Umbilical cord (tissue), 1 donor: ENCODE measurements at regions not wholly inside any gene's neighbourhood (a gene's known extent, or its start where the extent isn't known, plus 50 kb on each side); places are given as distances from the start of the nearest gene placed in this dataset.

Experiments
- DNase-seq: peaks from one replicate; pipeline ENCODE4 v3.0.0-alpha.2; 2015; ENCODE audit warnings: low spot score

DNA sequence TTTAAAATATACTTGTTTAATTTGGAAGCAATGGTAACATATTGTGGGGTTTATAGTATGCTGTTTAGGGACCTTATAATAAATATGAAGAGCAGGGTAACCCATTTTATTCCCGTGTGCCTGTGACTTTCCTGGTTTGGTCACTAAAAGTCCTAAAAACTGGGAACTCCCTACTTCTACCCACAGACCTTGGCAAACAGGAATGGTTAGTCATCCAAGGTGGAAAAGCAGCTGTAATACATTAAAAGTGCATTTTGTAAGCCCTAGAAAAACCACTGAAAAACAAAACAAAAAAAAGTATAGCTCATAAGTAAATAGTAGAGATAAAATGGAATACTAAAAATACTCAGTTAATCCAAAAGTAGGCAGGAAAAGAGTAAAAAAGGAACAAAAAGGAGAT is 538.9 kb downstream of the LMO4 start:
- DNase-seq, result no peak

DNA sequence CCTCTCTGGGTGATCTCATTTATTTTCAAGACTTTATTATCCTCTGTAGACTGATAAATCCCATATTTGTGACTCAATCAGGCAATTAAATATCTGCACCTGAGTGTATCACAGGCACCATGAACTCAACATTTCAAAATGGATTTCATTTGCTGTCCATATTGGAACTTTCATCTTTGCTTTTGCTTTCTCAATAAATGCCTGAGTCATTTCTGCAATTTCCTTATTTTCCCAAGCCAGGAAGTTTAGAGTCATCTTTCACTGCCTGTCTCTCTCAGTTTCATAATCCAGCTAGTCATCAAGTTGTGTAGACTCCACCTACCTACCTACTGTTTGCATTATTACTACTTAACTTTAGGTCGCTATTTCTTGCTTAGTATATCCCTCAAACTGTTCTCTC is 540.9 kb downstream of the LMO4 start:
- DNase-seq, result no peak

DNA sequence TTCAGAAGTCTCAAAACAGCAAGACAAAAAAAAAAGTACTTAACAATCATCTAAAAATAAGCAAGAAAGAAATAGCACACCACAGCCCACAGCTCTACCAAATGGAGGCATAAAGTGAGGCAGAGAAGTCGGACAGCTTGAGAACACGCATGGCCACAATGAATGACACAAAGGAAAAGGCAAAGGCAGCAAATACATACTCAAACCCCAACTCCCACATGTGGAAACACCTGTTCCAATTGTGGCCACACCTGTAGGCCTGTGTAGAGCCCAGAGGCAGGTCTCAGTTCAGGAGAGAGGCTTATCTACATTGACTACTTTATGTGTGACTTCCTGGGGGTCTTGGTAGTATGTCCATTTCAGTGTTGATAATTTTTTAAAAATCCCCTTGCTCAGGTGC is 543.5 kb downstream of the LMO4 start:
- DNase-seq, result no peak

DNA sequence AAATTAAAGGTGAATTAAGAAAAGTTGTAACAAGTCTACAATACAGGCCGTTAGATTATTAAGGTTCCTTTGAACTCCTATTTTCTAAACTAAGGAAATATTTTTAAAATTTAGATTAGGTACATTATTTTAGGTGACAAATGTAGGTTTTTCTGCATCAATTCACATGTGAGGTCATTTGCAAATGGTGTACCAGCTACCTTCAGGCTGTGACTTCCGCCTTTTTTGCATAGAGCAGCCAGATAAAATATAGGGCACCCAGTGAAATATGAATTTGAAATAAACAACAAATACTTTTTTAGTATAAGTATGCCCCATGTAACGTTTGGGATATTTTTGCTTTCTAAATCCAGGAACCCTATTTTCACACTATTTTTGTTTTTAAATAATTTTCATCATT is 544.0 kb downstream of the LMO4 start:
- no peak for DNase-seq

DNA sequence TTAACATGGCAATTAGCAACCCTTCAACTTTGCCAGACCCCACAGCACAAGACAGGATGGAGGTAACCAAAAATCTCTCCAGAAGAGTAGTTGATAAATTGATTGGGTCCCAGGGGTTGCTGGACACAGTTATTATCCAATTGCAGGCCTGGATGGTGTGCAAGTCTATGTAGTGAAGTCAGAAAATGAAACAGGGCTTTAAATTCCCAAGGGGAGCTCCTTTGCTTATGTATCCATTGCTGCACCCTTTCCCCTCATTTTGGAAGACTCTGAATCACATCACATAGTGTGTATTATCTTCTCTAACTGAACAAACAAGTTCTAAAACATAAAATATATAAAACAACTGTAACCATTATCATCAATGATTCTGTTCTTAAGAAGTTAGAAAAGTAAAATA is 550.2 kb downstream of the LMO4 start:
- peak; percentile 21 for DNase-seq

DNA sequence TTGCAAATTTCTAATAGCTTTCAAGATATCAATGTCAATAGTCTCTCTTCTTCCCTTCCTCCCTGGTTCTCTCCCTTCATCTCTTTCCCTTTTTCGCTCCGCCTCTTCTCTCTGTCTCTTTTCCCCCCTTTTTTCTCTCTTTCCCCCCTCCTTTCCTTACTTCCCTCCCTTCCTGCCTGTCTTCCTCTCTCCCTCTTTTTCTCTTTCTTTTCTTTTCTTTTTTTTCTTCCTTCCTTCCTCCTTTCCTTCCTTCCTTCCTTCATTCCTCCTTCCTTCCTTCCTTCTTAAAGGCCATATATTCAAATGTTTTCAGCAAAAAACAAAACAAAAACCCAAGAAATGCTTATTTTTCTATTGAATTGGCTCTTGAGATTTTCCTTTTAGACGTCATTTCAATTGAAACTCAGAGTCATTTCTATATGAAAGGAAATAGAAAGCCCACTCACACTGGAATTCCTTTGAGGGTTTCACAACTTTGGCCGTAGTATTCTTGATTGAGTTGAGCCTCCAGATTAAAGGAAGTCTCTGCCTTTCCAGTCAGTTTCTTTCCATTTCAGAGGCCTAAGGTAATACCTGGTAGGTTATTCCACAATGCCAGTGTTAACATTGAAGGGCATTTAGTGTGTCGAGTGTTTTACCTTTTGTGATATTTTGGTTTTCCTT is 551.5 kb downstream of the LMO4 start:
- no peak for DNase-seq

DNA sequence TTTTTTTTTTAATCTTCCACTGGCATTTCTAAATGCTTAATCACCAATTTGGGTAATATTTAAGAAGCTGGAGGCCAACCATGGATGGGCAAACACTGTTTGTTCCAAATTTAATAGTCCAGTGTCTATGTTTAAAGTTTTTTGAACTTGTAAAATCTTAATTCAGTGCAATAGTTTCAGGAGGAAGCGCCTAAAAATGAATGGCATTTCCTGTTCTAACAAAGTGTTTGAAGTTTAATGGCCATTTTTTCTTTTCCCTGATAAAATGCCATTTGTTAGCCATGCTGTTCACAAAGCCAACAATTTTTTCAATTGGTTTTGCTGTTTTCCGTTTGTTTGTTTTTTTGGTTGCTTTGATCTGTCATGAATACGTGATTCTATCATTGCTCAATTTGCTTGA is 552.1 kb downstream of the LMO4 start:
- DNase-seq, result no peak

DNA sequence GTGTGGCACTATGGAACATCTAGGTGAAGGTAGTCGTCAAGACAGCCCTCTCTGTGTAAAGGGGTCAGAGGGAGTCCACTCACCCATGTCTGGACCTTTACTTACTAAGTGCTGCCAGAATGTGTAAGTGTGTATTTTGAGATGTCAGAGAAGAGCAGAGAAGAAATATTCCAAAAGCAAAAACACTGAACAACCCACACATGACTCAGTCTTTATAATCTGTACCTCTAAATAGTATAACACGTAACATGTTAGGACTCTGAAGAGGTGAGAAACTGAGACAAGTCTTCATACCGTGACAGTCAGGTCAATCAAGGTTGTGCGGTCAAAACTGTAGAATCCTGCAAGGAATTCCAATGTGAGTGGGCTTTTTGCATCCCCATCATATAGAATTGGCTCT is 555.2 kb downstream of the LMO4 start:
- DNase-seq, result no peak

DNA sequence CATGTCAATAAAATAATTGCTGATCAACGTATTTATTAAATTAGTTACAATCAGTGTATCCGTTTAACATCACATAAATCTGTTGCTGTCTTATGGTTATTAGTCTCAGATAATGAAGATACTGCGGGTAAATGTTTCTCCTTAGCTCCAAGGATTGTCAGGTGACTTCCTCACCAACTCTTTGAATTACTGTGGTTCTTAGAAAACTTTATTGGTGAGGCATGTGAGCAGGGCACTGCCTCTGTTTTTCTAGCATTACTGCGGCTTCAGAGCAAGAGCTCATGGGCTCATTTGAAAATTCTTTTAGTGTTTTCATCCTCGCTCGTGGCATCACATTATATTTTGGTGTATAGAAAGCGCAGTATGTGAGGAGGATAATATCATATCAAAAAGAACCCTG is 555.9 kb downstream of the LMO4 start:
- DNase-seq, result no peak

DNA sequence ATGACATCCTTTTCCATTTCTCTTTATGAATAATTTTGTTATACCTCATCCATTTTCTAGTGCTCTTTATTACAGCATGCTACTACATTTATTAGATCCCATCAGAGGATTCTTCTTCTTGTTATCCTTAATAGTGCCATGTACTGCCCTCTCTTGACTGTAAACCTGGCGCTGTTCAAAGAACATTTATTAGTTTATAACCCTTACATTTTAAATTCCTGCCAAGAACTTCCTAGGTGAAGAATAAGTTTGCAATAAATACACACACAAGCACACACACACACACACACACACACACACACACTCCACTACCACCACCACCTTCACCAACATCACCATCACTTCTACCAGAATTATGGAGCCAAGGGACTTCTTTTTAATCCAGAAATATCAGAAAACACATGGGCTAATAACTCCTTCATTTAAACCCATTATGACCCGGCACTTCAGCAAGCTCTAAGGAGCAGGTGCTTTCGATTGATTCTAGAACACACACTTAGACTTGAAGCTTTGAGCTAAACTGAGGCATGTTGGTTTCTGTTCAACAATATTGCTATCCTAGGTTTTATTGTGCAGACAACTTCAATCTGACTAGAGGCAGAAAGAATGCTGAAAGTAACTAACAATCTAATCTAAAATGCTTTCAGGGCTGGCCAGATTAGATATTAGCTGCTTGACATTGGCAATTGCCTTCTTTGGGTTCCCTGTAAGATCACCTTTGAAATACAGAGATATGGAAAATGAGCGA is 556.8 kb downstream of the LMO4 start:
- no peak for DNase-seq

DNA sequence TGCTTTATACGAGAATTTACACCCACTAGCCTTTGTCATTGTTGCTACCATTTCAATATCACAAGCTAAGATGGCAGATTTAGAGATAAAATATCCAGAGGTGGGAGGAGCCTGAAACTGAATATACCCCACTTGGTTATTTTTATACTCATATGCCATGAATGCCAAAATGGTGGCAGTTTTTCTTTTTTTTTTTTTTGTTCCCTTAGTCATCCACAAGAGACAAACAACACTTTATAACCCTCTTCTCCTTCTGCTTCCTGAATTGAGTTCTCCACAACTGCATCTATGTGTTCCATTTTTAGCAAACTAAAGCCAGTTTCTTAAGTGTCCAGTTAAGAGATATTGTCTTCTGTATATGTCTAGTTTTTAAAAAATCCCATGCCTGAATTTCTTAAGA is 558.4 kb downstream of the LMO4 start:
- no peak for DNase-seq

DNA sequence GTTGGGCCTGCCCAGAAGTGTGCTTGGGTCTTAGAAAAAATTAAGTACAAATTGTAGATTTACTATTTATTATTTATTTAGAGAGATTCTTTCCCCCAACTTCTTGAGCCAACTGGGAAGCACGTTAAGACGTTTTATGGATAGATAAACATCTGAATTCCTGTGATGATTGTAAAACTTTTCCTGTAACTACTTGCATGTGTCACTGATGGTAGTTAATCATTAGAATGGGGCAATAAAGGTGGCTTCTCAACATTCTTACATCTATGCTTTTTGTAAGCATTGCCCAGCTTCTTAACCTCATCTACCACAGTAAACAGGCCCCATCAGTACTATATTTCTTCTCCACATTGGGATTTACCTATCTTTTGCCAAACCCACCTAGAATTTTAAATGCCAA is 559.8 kb downstream of the LMO4 start:
- no peak for DNase-seq

DNA sequence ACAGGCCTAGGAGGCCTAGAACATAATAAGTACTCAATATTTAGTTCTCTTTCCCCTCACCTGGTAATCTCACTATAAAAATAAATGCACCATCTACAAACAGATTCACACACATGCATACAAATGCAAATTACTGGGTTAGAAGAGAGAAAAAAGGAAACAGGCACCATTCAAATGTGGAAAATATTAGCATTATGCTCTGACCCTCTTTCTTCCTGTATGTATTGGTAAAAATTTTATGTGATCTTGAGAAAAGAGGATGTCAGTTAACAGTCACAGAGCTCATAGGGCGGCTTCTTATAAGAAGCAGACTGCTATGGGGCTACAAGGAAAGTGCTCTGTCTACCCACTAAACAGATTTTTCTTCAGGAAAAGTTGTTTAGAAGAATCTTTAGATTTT is 565.4 kb downstream of the LMO4 start:
- DNase-seq, result no peak

DNA sequence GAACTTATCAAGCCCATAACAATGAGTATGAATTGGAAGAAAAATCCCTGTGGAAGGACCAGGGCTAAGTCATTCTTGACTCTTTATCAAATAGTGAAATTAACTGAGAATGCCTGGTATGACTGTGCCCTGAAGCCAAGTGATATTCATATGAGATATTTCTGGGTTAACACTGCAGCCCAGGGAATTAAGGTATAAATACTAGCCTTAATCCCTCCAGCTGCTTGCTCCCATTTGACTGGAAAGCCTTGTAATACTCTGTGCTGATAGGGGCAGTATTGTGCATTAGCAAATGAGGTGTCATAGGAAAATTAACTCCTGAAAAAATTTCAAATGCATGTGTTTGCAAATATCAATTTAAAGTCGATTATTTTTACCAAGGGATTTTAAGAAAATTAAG is 568.8 kb downstream of the LMO4 start:
- peak; percentile 87 for DNase-seq

DNA sequence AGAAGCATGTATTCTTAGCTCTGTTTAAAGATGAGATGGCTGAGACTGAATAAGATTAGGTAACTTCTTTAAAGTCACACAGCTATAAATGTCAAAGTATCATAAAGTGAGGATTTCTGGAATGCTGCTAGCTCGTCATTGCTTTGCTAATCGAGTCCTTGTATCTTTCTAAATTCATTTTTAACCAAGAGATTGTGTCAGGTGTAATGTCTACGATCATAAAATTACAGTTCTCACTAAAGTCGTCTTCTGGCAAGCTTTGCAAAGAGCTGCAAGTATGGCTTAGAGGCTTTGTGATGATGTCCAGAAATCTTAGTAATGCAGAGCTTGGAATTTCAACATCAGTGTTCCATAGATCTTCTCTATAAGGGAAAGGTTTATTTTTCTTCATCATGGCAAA is 569.8 kb downstream of the LMO4 start:
- peak; percentile 98 for DNase-seq

DNA sequence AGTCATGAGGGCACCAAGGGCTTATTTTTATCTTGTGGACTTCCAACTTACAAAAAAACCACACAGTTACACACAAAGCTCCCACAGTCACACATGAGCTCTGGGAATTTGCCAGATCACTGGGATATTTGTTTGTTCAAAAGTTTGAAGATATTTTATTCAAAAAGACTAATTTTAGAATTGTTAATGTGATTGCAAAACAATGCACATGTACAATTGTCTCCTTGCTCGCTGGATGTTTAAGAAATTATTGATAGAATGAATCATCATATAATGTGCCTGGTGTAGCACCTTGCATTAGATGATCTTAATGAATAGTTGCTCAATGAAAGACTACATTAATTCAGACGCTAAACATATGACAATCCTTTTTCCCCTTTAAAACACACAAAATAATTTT is 570.3 kb downstream of the LMO4 start:
- no peak for DNase-seq

DNA sequence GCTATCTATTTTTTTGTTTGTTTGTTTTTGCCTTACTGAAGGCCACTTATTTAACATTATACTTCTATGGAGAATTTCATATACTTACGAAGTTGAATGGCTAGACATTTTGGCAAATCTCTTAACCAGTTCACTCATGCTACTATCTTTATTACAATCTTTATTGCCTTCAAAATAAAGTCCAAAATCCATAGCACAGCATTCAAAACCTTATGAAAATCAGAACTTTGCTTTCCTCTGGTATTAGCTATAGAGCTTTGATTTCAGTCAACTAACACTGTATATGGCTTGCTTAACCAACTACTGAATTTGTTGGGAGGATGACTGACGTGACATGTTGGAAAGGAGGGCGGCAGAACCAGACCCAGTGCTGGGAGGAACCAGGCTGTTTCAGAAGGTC is 571.1 kb downstream of the LMO4 start:
- peak; percentile 42 for DNase-seq

DNA sequence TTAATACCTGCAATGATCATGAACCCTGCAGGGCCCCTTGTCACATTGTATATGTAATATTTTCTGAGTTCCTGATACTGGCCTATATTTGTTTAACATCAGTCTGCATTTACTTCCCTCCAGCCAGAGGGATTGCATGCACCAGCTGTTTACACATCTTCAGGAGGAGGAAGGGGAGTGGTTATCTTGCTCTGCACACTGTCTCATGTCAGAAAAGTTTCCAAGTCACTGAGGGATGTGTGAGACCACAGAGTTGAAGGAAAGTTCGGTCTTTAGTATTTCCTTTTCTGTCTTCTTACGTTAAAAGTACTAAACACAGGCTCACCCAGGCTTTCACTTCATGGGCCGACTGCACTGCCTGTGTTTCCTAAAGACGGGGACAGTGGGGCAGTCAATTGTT is 574.1 kb downstream of the LMO4 start:
- DNase-seq, result peak; percentile 99

DNA sequence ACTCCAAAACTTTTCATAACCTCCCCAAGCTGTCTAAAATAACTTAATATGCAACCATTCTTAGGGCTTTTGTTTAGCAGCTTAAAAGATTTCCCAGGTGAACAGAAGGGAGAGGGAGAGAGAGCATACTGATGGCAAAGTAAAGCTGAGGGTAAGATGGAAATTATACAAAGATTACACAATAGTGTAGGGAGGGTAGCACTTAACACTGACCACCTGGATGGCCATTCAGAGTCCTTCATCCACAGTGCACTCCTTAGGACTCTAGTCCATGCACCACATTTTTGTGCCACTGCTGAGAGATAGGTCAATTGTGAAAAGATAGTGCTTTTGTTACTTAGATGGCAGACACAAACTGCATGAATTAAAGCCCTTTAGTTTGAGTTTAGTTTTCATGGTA is 574.6 kb downstream of the LMO4 start:
- DNase-seq, result no peak

DNA sequence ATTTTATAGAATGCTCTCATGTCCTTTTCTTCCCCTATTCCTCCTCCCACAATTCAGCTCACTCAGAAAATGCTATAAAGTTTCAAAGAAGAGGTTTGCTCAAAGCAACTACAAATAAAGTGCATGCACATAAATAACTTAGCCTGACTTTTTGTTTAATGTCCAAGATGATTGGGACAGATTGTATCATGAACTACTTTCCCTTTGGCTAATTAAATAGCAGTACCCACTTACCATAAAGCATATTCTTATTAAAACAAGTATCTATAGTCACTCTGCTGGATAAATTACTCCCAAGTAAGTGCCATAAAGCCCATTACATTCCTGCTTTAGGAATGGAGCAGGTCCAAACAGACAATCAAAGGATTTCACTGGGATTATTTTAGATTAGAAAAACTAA is 576.0 kb downstream of the LMO4 start:
- DNase-seq, result no peak

DNA sequence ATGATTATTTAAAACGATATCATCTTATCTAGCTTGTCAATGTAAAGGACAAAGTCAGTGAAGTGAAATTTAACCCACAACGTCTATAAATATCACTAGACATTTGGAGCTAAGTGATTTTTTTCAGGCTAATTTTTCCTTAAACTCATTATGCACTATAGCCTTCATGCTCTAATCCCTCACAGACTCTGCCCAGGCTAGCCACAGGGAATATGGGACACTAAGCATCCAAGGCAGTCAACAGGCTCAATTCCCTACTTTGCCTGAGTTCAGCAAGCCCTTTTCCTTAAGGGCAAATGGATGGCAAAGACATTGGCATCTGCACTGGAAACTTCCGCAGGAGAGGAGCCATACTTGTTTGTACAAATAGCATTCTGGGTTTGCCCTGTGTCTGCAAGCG is 577.0 kb downstream of the LMO4 start:
- DNase-seq, result no peak

DNA sequence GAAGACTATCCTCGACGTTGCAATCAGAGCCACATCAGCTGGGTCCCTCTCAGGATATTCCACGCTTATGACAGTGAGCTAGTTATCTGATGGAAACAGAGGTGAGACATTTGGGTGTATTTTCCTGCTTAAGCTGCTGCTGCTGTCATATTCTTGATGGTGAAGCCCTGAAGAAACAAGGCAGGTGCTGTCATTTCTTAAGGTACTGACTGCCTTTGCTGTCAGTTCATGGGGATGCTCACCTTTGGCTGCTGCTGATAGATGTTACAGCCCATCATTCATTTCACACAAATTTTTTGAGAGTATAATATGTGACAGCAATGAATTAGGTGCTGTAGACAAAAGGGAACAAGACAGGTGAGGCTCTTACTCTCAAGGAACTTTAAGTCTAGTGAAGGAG is 577.4 kb downstream of the LMO4 start:
- DNase-seq, result no peak

DNA sequence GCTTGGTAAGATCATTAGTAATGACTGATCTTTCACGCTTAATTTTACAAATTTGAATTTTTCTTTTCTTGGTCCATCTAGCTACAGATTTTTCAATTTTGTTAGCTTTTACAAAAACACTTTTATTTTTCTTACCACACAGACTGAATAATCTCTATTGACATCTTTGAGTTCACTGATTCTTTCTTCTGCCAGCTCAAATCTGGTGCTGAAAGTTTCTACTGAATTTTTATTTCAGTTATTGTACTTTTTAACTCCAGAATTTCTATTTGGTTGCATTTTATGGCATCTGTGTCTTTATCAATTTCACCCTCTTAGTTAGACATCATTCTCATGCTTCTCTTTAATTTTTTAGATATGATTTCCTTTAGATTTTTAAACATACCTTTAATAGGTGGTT is 584.7 kb downstream of the LMO4 start:
- DNase-seq, result no peak

DNA sequence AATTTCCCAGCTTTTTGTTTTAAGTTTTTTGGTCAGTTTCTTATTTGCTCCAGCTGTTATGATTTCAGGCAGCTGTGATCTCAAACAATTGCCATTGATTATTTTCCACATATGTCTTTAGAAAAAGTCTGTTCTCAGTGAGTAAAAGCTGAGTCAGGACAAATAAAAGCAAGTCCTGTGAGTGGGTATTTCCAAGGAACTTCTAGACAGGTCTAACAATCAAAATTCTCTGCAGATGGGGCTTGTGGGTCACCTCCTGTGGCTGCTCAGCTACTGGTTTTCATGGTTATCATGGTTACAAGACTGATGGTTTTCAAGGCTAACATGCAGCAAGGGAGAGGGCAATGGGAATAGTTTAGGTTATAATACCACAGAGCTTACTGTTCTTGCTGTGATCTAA is 585.7 kb downstream of the LMO4 start:
- no peak for DNase-seq
